PC-3 (cell line): ENCODE measurements at regions not wholly inside any gene's neighbourhood (a gene's known extent, or its start where the extent isn't known, plus 50 kb on each side); places are given as distances from the start of the nearest gene placed in this dataset.

Experiments
- ATAC-seq: fragments of 200-7000 bp; cut with Tn5 transposase; 2 replicates; pipeline ENCODE4 v1.9.1; 2020; ENCODE audit warnings: mild to moderate bottlenecking, moderate library complexity
- BruUV-seq: library from RNA; stranded (reverse); fragments of 400-500 nt; replicated peaks from 2 replicates; lab custom pipeline; 2021; lab: Mats Ljungman, UMichigan
- CTCF ChIA-PET: fragments of 300-600 bp; sonication (Branson Sonifier 250); formaldehyde crosslinking; loops from one replicate; lab custom pipeline; 2022; ENCODE audit warnings: antibody characterized with exemption; lab: Charles Lee
- POLR2A ChIA-PET: fragments of 300-600 bp; sonication (Branson Sonifier 250); formaldehyde crosslinking; loops from one replicate; lab custom pipeline; 2022; ENCODE audit warnings: antibody characterized with exemption; ENCODE audit not compliant: unreplicated experiment; lab: Charles Lee
- DNase-seq: peaks from one replicate; pipeline ENCODE4 v3.0.0-alpha.2; 2015
- H2AFZ ChIP-seq: fragments of 300-600 bp; sonication (generic); 2 replicates; pipeline ENCODE4 v1.6.0; 2016; ENCODE audit warnings: antibody characterized with exemption, low read length
- H3F3A ChIP-seq: fragments of 300-600 bp; sonication (generic); one replicate; pipeline ENCODE4 v1.6.0; 2017; ENCODE audit warnings: antibody characterized with exemption, low read length, control low read depth, mild to moderate bottlenecking; ENCODE audit not compliant: unreplicated experiment
- H3K27ac ChIP-seq: fragments of 300-600 bp; sonication (generic); 2 replicates; pipeline ENCODE4 v1.5.1; 2016; ENCODE audit warnings: mild to moderate bottlenecking, low read length
- H3K27me3 ChIP-seq: fragments of 300-600 bp; sonication (generic); 2 replicates; pipeline ENCODE4 v1.6.1; 2016; ENCODE audit warnings: low read length, mixed read lengths
- H3K36me3 ChIP-seq: fragments of 300-600 bp; sonication (generic); 2 replicates; pipeline ENCODE4 v1.6.1; 2016; ENCODE audit warnings: low read depth, mixed run types, low read length, mixed read lengths
- H3K4me1 ChIP-seq: fragments of 300-600 bp; sonication (generic); 2 replicates; pipeline ENCODE4 v1.5.1; 2016; ENCODE audit warnings: low read length; ENCODE audit not compliant: insufficient read depth
- H3K4me2 ChIP-seq: fragments of 300-600 bp; sonication (generic); 2 replicates; pipeline ENCODE4 v1.6.0; 2016; ENCODE audit warnings: low read length
- H3K4me3 ChIP-seq: fragments of 300-600 bp; sonication (generic); 2 replicates; pipeline ENCODE4 v1.5.1; 2016; ENCODE audit warnings: mild to moderate bottlenecking, low read length, mixed read lengths
- H3K79me2 ChIP-seq: fragments of 300-600 bp; sonication (generic); 2 replicates; pipeline ENCODE4 v1.6.1; 2017; ENCODE audit warnings: low read length, mixed read lengths
- H3K9ac ChIP-seq: fragments of 300-600 bp; sonication (generic); 2 replicates; pipeline ENCODE4 v1.6.0; 2016; ENCODE audit warnings: mild to moderate bottlenecking, low read length
- H3K9me2 ChIP-seq: fragments of 300-600 bp; sonication (generic); replicated peaks from 2 replicates; pipeline ENCODE4 v1.6.1; 2016; ENCODE audit warnings: mixed run types, low read length, mixed read lengths
- H3K9me3 ChIP-seq: fragments of 300-600 bp; sonication (generic); 2 replicates; pipeline ENCODE4 v1.6.1; 2016; ENCODE audit warnings: low read length, mixed read lengths
- H4K20me1 ChIP-seq: fragments of 300-600 bp; sonication (generic); 2 replicates; pipeline ENCODE4 v1.6.1; 2016; ENCODE audit warnings: low read length, mixed read lengths
- CTCF ChIP-seq: fragments of 300-600 bp; sonication (generic); conservative IDR thresholded peaks from 2 replicates; pipeline ENCODE4 v1.5.1; 2017; ENCODE audit warnings: antibody characterized with exemption, low read depth, mild to moderate bottlenecking, low read length
- EZH2 ChIP-seq: fragments of 300-600 bp; sonication (generic); IDR thresholded peaks from one replicate; pipeline ENCODE4 v1.6.1; 2017; ENCODE audit warnings: antibody characterized with exemption, mild to moderate bottlenecking, low read length; ENCODE audit not compliant: unreplicated experiment
- EZH2phosphoT487 ChIP-seq: fragments of 300-600 bp; sonication (generic); IDR thresholded peaks from 2 replicates; pipeline ENCODE4 v1.6.1; 2018; ENCODE audit warnings: mild to moderate bottlenecking, antibody characterized with exemption, low read length, borderline replicate concordance
- intact Hi-C: fragments of 100-400 bp; cut with micrococcal nuclease; formaldehyde crosslinking; loops from 2 replicates; pipeline ENCODE4 v1.9.0; 2023

DNA sequence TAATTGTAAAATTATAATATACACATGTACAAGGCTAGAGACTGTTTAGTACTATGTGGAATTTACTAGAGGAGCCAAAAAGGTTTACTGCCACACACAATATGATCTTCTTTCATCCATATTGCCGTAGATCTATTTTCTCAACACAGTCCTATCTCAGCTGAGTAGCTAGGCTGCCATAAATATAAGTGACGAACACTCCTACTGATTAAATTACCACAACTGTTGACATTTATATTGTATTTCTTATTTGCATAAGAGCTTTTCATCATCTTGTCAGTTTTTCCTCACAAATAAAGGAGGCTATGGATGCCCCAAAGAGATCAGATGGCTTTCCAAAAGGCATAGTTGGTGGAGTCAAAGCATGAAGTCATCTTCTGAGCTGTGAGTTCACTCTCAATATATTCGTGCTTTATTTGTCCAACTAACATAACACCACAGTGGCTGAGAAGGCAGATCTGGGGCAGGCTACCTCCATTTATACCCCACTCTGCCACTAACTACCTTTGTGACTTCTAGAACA lies 78.6 kb downstream of the CCDC59 start:
- CTCF ChIA-PET: no interaction called here
- H3K27ac ChIP-seq: no peak overlapping the region
- H3K4me1 ChIP-seq: no peaks in the 10 kb centered on the region
- no peaks in the 10 kb centered on the region for H3K9me3 ChIP-seq
- DNase-seq (no peak), ATAC-seq (no peak)
- no peaks in the 10 kb centered on the region for H3F3A ChIP-seq
- no peak overlapping the region for H2AFZ ChIP-seq
- H3K79me2 ChIP-seq: no peaks in the 10 kb centered on the region
- H3K9me2 ChIP-seq: no peaks in the 10 kb centered on the region
- POLR2A ChIA-PET: no interaction called here
- H3K4me2 ChIP-seq: no peak overlapping the region
- BruUV-seq: no TSS peak
- no peaks in the 10 kb centered on the region for H3K36me3 ChIP-seq
- no peak overlapping the region for H3K4me3 ChIP-seq
- intact Hi-C loops: no loop called here
- H3K27me3 ChIP-seq: no peaks in the 10 kb centered on the region
- no peaks in the 10 kb centered on the region for H4K20me1 ChIP-seq
- no peak overlapping the region for H3K9ac ChIP-seq
- TF ChIP-seq EZH2: no peak
- TF ChIP-seq EZH2phosphoT487: no peak
- TF ChIP-seq CTCF: no peak

DNA sequence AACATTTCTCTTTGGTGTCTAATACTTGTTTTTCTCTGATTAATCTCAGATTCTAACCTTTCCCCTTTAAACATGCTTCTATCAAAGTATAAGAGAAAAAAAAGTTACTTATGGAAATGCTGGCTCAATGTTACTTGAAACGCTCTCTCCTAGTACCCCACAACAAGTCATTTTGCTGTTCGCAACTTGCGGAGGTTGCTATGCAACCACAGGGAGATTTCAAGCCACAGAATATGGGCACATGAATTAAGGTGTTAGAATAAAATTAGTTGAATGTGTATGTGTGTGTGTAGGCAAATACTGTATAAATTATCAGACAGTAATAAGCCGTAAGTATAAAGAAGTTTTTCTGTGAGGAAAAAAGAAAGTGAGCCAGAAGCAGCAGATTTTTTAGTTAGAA lies 80.6 kb downstream of the CCDC59 start:
- H3K79me2 ChIP-seq: no peaks in the 10 kb centered on the region
- H3K27me3 ChIP-seq: no peaks in the 10 kb centered on the region
- POLR2A ChIA-PET: no interaction called here

More for the DNA sequence above, 80.6 kb downstream of the CCDC59 start:
- Histone ChIP-seq H3K27ac (no peak overlapping the region), H4K20me1 (no peaks in the 10 kb centered on the region), H3K4me3 (no peak overlapping the region), H3K4me1 (no peaks in the 10 kb centered on the region), H3K9ac (no peak overlapping the region), H3F3A (no peaks in the 10 kb centered on the region), H2AFZ (no peak overlapping the region), H3K9me3 (no peaks in the 10 kb centered on the region), H3K4me2 (no peak overlapping the region), H3K9me2 (no peaks in the 10 kb centered on the region), H3K36me3 (no peaks in the 10 kb centered on the region)
- intact Hi-C loops: no loop called here
- DNase-seq (no peak), ATAC-seq (no peak)
- CTCF ChIA-PET: no interaction called here
- BruUV-seq: no TSS peak
- no peak for TF ChIP-seq EZH2phosphoT487
- TF ChIP-seq EZH2: no peak
- no peak for TF ChIP-seq CTCF
